Activated naive CD4-positive, alpha-beta T cell treated with anti-CD3 and anti-CD28 coated beads for 36 hours (primary cell): ENCODE measurements at regions not wholly inside any gene's neighbourhood (a gene's known extent, or its start where the extent isn't known, plus 50 kb on each side); places are given as distances from the start of the nearest gene placed in this dataset.

Experiments used
- CTCF ChIA-PET: fragments of 350-600 bp; sonication (Branson Sonifier 250); formaldehyde crosslinking; loops from one replicate; lab custom pipeline; 2021; ENCODE audit warnings: antibody characterized with exemption; lab: Charles Lee
- DNase-seq: peaks from one replicate; pipeline ENCODE4 v3.0.0-alpha.2; 2020
- H3K27ac Mint-ChIP-seq: one replicate; pipeline ENCODE4 v1.8.0; 2021; ENCODE audit warnings: mild to moderate bottlenecking, mixed read lengths
- H3K27me3 Mint-ChIP-seq: one replicate; pipeline ENCODE4 v1.8.0; 2021; ENCODE audit warnings: low read depth, mixed read lengths
- H3K36me3 Mint-ChIP-seq: one replicate; pipeline ENCODE4 v1.8.0; 2021; ENCODE audit warnings: low read depth, mixed read lengths
- H3K4me1 Mint-ChIP-seq: one replicate; pipeline ENCODE4 v1.8.0; 2021; ENCODE audit warnings: low read depth, mixed read lengths
- H3K4me3 Mint-ChIP-seq: one replicate; pipeline ENCODE4 v1.8.0; 2021; ENCODE audit warnings: mild to moderate bottlenecking, moderate library complexity, mixed read lengths
- H3K9me3 Mint-ChIP-seq: one replicate; pipeline ENCODE4 v1.8.0; 2021; ENCODE audit warnings: mixed read lengths
- intact Hi-C: fragments of 100-400 bp; cut with micrococcal nuclease; formaldehyde crosslinking; loops from one replicate; pipeline ENCODE4 v1.15.1; 2023

DNA sequence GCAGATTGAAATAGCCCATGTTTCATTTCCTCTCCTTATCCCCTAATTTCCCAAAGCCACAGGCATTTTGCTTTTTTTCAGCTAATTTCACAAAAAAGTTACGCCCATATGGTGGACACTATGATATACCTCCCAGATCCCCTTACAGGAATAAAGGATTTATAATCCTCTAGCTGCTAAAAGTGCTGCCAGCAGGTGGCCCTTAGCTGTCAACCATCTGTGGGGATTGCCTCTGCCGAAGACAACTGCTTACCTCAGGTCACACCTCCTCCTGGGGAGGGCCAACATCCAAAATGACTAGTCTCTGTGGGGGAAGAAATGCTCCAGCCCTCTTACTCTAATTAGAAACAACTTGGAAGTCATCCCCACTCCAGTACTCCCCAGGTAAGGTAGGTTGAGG, 61.0 kb upstream of the EPB41L3 start:
- Mint-ChIP-seq H3K4me1 (no peaks in the 10 kb centered on the region), H3K27ac (no peak overlapping the region), H3K4me3 (no peak overlapping the region), H3K36me3 (no peaks in the 10 kb centered on the region), H3K9me3 (no peaks in the 10 kb centered on the region), H3K27me3 (peaks cover 3% of the 10 kb centered on the region)
- DNase-seq: peak; percentile 6
- CTCF ChIA-PET: interaction anchor here (0.6 kb wide), 1 partner anchor 283 kb away, joined by 3 read pairs; no protein-coding TSS in a partner anchor
- intact Hi-C loops: loop anchor here (5.0 to 10.0 kb wide), 2 partner anchors 100 to 283 kb away; no protein-coding TSS in a partner anchor

DNA sequence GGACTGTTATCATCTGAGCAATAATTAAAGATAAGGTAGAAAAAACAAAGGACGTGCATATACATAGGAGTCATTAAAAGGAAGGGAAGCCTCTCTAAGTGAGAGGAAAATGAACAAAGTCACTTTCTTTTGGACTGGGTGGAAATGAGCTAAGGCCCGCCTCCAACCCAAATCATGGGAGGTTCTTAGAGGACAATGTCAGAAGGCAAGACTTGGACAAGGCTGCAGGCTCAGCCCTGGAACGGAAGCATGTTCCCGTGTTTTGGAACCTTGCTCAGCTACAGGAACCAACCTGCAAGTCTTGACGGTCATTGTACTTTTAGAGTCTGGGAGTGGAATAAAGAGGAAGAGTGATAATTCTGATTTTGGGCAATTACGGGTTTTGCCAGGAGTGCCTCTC, 59.4 kb upstream of the EPB41L3 start:
- no peak overlapping the region for H3K27ac Mint-ChIP-seq
- CTCF ChIA-PET: interaction anchor here (0.8 kb wide), 1 partner anchor 286 kb away, joined by 3 read pairs; no protein-coding TSS in a partner anchor
- no peak overlapping the region for H3K4me3 Mint-ChIP-seq
- no peaks in the 10 kb centered on the region for H3K4me1 Mint-ChIP-seq
- H3K9me3 Mint-ChIP-seq: no peaks in the 10 kb centered on the region
- H3K36me3 Mint-ChIP-seq: no peaks in the 10 kb centered on the region
- intact Hi-C loops: loop anchor here (5.0 to 10.0 kb wide), 2 partner anchors 102 to 284 kb away; no protein-coding TSS in a partner anchor
- no peak for DNase-seq
- H3K27me3 Mint-ChIP-seq: peaks cover 9% of the 10 kb centered on the region

GRCh38 chr18:5601188-5601624, 57.4 kb upstream of the EPB41L3 start:
- intact Hi-C loops: loop anchor here (5.0 to 10.0 kb wide), 2 partner anchors 104 to 286 kb away; no protein-coding TSS in a partner anchor

DNA sequence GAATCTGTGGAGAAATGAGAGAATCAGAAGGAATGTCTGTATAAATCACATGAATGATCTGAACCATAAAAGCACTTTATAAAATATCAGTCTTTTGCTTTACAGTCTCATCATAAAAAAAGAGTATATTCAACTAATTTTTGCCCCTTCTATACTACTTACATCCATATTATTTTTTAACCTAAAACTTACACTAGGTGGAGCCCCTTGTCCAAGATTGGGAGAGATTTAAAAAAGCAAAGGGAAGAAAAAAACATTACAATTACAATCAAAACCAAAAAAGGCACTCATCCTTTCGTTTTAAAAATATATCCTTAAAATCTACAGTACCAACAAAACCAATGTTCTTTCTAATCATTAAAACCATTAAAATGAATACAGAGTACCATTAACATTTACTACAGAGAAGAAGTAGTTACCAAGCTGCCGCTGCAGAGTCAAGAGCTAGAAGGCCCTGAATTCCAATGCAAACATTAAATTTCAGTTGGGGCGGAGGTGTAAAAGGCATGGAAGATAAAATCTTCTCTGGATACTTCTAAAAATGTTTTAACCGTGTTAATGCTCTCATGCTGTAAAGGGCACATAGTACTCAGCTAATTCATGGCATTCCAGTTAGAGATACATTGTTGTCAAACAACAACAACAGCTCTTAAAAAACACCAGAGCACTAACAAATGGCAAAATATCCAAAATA, 56.7 kb upstream of the EPB41L3 start:
- H3K36me3 Mint-ChIP-seq: no peaks in the 10 kb centered on the region
- no peaks in the 10 kb centered on the region for H3K4me1 Mint-ChIP-seq
- CTCF ChIA-PET: interaction anchor here (0.6 to 0.7 kb wide), 2 partner anchors 120 to 418 kb away, joined by 3 read pairs; no protein-coding TSS in a partner anchor
- H3K4me3 Mint-ChIP-seq: no peak overlapping the region
- no peaks in the 10 kb centered on the region for H3K9me3 Mint-ChIP-seq
- no peak for DNase-seq
- H3K27me3 Mint-ChIP-seq: peaks cover 6% of the 10 kb centered on the region
- H3K27ac Mint-ChIP-seq: no peak overlapping the region
- intact Hi-C loops: loop anchor here (5.0 to 10.0 kb wide), 2 partner anchors 104 to 287 kb away; no protein-coding TSS in a partner anchor

More at GRCh38 chr18:5601188-5601624, 57.4 kb upstream of the EPB41L3 start:
- peaks cover 6% of the 10 kb centered on the region for H3K27me3 Mint-ChIP-seq
- H3K4me1 Mint-ChIP-seq: no peaks in the 10 kb centered on the region
- H3K36me3 Mint-ChIP-seq: no peaks in the 10 kb centered on the region
- no peak for DNase-seq
- CTCF ChIA-PET: no interaction called here
- H3K4me3 Mint-ChIP-seq: no peak overlapping the region
- no peaks in the 10 kb centered on the region for H3K9me3 Mint-ChIP-seq
- no peak overlapping the region for H3K27ac Mint-ChIP-seq

GRCh38 chr18:5596585-5596984, 52.8 kb upstream of the EPB41L3 start:
- H3K36me3 Mint-ChIP-seq: no peaks in the 10 kb centered on the region
- CTCF ChIA-PET: interaction anchor here (0.5 kb wide), 1 partner anchor 9 kb away, joined by 3 read pairs; no protein-coding TSS in a partner anchor
- H3K9me3 Mint-ChIP-seq: peaks cover 8% of the 10 kb centered on the region
- intact Hi-C loops: no loop called here
- no peak overlapping the region for H3K27ac Mint-ChIP-seq
- peaks cover 9% of the 10 kb centered on the region for H3K27me3 Mint-ChIP-seq
- DNase-seq: no peak
- H3K4me3 Mint-ChIP-seq: no peak overlapping the region
- H3K4me1 Mint-ChIP-seq: no peaks in the 10 kb centered on the region
